Left lung (tissue), 4 donors: ENCODE measurements at regions not wholly inside any gene's neighbourhood (a gene's known extent, or its start where the extent isn't known, plus 50 kb on each side); places are given as distances from the start of the nearest gene placed in this dataset.

Source experiments
- ATAC-seq: fragments of 200-7000 bp; cut with Tn5 transposase; one replicate; pipeline ENCODE4 v1.9.1; 2020; ENCODE audit warnings: moderate library complexity
- DNase-seq, 4 donors: peaks; one replicate each; pipeline ENCODE4 v3.0.0-alpha.2; 2013 to 2020
- H3K27ac ChIP-seq, 2 donors: fragments of 200-600 bp; sonication (generic) in 1 of 2; one replicate each; pipeline versions ENCODE4 v1.5.0 to v1.8.0; 2020 to 2021
- H3K27me3 ChIP-seq, 2 donors: fragments of 200-600 bp; sonication (generic) in 1 of 2; one replicate each; pipeline versions ENCODE4 v1.5.0 to v1.8.0; 2020 to 2021
- H3K36me3 ChIP-seq, 2 donors: fragments of 200-600 bp; sonication (generic) in 1 of 2; one replicate each; pipeline versions ENCODE4 v1.5.0 to v1.8.0; 2020 to 2021
- H3K4me1 ChIP-seq, 2 donors: fragments of 200-600 bp; one replicate each; pipeline ENCODE4 v1.8.0; 2021
- H3K4me3 ChIP-seq, 2 donors: fragments of 200-600 bp; sonication (generic) in 1 of 2; one replicate each; pipeline versions ENCODE4 v1.5.0 to v1.8.0; 2020 to 2021; ENCODE audit warnings: mild to moderate bottlenecking in 1 of 2
- H3K9me3 ChIP-seq, 2 donors: fragments of 200-600 bp; sonication (generic) in 1 of 2; one replicate each; pipeline versions ENCODE4 v1.5.0 to v1.8.0; 2020 to 2021
- intact Hi-C, 2 donors: fragments of 100-400 bp; cut with DNase I; formaldehyde crosslinking; loops; one replicate each; pipeline versions ENCODE4 v1.11.2 to v1.14.2; 2022
- TF ChIP-seq, protein P1 (sequence below), 2 donors: fragments of 200-600 bp; sonication (generic) in 1 of 2; IDR thresholded peaks; one replicate each; pipeline versions ENCODE4 v1.5.0 to v1.8.0; 2021; ENCODE audit warnings: antibody characterized with exemption in 2 of 2
- donor health status: DM: no; HTN: yes; CAD: no.
- donor health status: DM: no; HTN: no; CAD: no.

DNA sequence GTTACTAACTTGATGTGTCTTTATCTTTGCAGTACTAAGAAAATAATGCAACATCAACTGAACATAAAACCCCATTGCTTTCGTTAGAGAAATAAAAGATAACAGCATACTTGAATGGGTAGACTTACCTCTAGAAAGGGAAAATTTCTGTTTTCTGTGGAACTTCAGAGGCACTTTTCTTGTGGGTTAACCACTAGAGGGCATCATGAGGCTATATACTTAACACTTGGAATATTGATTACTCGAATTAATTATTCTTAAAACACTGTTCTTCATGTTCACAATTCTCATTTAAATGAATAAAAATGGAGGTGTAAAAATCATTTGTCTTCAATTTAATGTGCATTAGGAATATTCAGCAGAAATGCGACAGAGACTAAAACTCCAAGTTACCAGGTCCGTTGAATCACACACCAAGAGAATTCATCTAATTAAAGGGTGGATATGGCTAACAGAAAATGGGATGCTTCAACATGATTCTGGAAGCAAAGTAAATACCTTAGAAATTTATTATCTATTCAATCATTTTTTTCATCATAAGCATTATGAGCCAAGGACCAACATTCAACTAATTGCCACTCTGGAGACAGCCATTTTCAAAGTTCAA is 330.8 kb upstream of the PREP start:
- H3K4me1 ChIP-seq: no peaks in the 10 kb centered on the region
- intact Hi-C loops: no loop called here

DNA sequence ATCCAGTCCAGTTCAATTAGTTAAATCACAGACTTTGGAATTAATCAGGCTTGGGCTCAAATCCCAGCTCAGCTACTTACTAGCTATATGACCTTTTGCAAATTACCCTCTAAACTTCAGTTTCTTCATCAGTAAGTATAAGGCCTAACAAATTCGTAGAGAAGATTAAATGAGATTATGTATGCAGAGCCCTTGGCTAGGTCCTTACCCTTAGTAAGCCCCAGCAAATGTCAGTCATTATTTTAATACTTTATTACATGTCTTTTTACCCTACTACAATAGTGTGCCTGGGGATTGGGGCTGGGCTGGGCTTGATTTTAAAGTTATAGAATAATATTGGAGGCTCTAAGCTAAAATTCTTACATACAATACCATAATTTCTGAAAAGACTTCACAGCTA is 326.1 kb upstream of the PREP start:
- no peaks in the 10 kb centered on the region for H3K4me1 ChIP-seq
- TF ChIP-seq, protein P1, sequence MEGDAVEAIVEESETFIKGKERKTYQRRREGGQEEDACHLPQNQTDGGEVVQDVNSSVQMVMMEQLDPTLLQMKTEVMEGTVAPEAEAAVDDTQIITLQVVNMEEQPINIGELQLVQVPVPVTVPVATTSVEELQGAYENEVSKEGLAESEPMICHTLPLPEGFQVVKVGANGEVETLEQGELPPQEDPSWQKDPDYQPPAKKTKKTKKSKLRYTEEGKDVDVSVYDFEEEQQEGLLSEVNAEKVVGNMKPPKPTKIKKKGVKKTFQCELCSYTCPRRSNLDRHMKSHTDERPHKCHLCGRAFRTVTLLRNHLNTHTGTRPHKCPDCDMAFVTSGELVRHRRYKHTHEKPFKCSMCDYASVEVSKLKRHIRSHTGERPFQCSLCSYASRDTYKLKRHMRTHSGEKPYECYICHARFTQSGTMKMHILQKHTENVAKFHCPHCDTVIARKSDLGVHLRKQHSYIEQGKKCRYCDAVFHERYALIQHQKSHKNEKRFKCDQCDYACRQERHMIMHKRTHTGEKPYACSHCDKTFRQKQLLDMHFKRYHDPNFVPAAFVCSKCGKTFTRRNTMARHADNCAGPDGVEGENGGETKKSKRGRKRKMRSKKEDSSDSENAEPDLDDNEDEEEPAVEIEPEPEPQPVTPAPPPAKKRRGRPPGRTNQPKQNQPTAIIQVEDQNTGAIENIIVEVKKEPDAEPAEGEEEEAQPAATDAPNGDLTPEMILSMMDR (IDR thresholded peaks at IDR 0.05): no peak
- DNase-seq (no peak), ATAC-seq (no peak)
- intact Hi-C loops: no loop called here
- H3K36me3 ChIP-seq: no peaks in the 10 kb centered on the region
- no peak overlapping the region for H3K27ac ChIP-seq
- no peaks in the 10 kb centered on the region for H3K27me3 ChIP-seq
- H3K4me3 ChIP-seq: no peak overlapping the region
- H3K9me3 ChIP-seq: no peaks in the 10 kb centered on the region

More for the DNA sequence above, 330.8 kb upstream of the PREP start:
- H3K36me3 ChIP-seq: no peaks in the 10 kb centered on the region
- ATAC-seq (peak; percentile 41), DNase-seq (no peak)
- H3K9me3 ChIP-seq: no peaks in the 10 kb centered on the region
- H3K27me3 ChIP-seq: no peaks in the 10 kb centered on the region
- TF ChIP-seq, protein P1 (IDR thresholded peaks at IDR 0.05): peak; percentile 66 to 68
- no peak overlapping the region for H3K27ac ChIP-seq
- no peak overlapping the region for H3K4me3 ChIP-seq

DNA sequence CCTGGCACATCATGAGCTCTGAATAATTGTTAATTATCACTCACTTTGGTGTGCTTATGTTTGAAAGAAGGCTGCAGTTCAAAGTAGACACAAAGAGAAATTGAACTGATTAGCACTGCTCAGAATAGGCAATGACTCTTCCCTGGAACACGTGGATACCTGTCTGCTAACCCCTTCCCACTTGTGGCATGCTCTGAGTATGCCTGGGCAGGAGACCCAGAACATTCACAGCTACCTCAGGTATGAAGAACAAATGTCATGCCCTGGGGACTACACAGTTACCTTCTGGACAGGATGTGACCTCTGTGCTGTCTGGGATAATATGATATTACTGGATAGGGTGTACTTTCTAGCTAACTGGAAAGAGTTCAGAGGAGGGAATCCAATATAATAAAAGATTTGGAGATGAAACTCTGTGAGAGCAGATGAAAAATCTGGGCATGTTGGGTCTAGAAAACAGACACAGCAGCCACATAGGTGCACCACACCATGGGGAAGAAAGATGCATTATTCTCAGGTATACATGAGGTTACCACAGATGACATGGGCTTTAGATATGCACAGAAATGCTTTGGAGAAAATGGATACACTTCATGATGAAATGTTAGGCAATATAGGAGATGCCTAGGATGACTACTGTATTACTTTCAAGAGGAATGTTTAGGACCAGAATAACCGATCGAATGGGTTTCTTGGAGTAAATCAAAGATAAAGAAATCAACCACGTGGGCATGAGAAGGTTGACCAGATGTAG is 324.2 kb upstream of the PREP start:
- no peaks in the 10 kb centered on the region for H3K27me3 ChIP-seq
- no peaks in the 10 kb centered on the region for H3K36me3 ChIP-seq
- DNase-seq: no peak
- intact Hi-C loops: no loop called here
- H3K4me3 ChIP-seq: no peak overlapping the region
- no peaks in the 10 kb centered on the region for H3K9me3 ChIP-seq
- H3K4me1 ChIP-seq: no peaks in the 10 kb centered on the region
- no peak for ATAC-seq
- H3K27ac ChIP-seq: no peak overlapping the region
- TF ChIP-seq, protein P1 (IDR thresholded peaks at IDR 0.05): no peak

DNA sequence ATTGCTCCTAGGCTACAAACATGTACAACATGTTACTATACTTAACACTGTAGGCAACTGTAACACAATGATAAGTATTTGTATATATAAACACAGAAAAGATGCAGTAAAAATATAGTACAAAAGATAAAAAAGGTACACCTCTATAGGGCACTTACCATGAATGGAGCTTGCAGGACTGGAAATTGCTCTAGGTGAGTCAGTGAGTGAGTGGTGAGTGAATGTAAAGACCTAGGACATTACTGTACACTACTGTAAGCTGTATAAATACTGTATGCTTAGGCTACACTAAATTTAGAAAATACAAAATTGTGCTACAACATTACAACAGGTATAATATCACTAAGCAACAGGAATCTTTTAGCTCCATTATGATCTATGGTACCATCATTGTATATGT is 312.0 kb upstream of the PREP start:
- no peak for ATAC-seq
- peaks cover 0 to 24% of the 10 kb centered on the region in 2 donors for H3K9me3 ChIP-seq

More for the DNA sequence above, 312.0 kb upstream of the PREP start:
- intact Hi-C loops: no loop called here
- TF ChIP-seq, protein P1 (IDR thresholded peaks at IDR 0.05): no peak
- Histone ChIP-seq H3K36me3 (no peaks in the 10 kb centered on the region), H3K27ac (no peak overlapping the region), H3K27me3 (no peaks in the 10 kb centered on the region), H3K4me1 (no peaks in the 10 kb centered on the region), H3K4me3 (no peak overlapping the region)
- no peak for DNase-seq
